Panc1 (cell line): ENCODE measurements at regions not wholly inside any gene's neighbourhood (a gene's known extent, or its start where the extent isn't known, plus 50 kb on each side); places are given as distances from the start of the nearest gene placed in this dataset.

ENCODE experiments used
- ATAC-seq: fragments of 200-7000 bp; cut with Tn5 transposase; 2 replicates; pipeline ENCODE4 v1.9.1; 2020; ENCODE audit warnings: mild to moderate bottlenecking, moderate library complexity
- BruUV-seq: library from RNA; stranded (reverse); fragments of 400-500 nt; replicated peaks from 2 replicates; lab custom pipeline; 2021; lab: Mats Ljungman, UMichigan
- CTCF ChIA-PET: fragments of 300-600 bp; sonication (Branson Sonifier 250); formaldehyde crosslinking; loops from one replicate; lab custom pipeline; 2022; ENCODE audit warnings: antibody characterized with exemption; lab: Charles Lee
- POLR2A ChIA-PET: fragments of 300-600 bp; sonication (Branson Sonifier 250); formaldehyde crosslinking; loops from one replicate; lab custom pipeline; 2022; ENCODE audit warnings: antibody characterized with exemption; lab: Charles Lee
- DNase-seq: peaks from one replicate; pipeline ENCODE4 v3.0.0-alpha.2; 2010; ENCODE audit warnings: low read depth, low spot score
- H3K27ac ChIP-seq: 2 replicates; pipeline ENCODE4 v1.5.1; 2011; ENCODE audit warnings: mild to moderate bottlenecking, low read length, inconsistent platforms
- H3K27me3 ChIP-seq: fragments of 200-500 bp; sonication (Bioruptor generic); 2 replicates; pipeline ENCODE4 v1.6.0; 2014; ENCODE audit warnings: low read length, inconsistent platforms; ENCODE audit not compliant: control insufficient read depth, insufficient read depth
- H3K36me3 ChIP-seq: fragments of 200-500 bp; sonication (Bioruptor generic); 2 replicates; pipeline ENCODE4 v1.5.1; 2014; ENCODE audit warnings: inconsistent platforms, mild to moderate bottlenecking, low read length, moderate library complexity; ENCODE audit not compliant: control insufficient read depth, insufficient read depth
- H3K4me1 ChIP-seq: 2 replicates; pipeline ENCODE4 v1.5.1; 2011; ENCODE audit warnings: inconsistent platforms, mild to moderate bottlenecking, low read length, moderate library complexity; ENCODE audit not compliant: control insufficient read depth, insufficient read depth
- H3K4me3 ChIP-seq, 2 experiments: 2 replicates each; pipeline ENCODE4 v1.5.1; 2011 to 2012; ENCODE audit warnings: low read depth in 2 of 2, low read length in 2 of 2, mild to moderate bottlenecking in 2 of 2, inconsistent platforms in 1 of 2, moderate library complexity in 1 of 2
- H3K9me3 ChIP-seq: fragments of 200-500 bp; sonication (Bioruptor generic); 2 replicates; pipeline ENCODE4 v1.5.1; 2014; ENCODE audit warnings: low read depth, mild to moderate bottlenecking, inconsistent platforms, low read length, moderate library complexity; ENCODE audit not compliant: control insufficient read depth, insufficient read depth
- POLR2AphosphoS5 ChIP-seq: IDR thresholded peaks from 2 replicates; pipeline ENCODE4 v1.6.1; 2012; ENCODE audit warnings: mild to moderate bottlenecking, low read depth, low read length, moderate library complexity
- SIN3A ChIP-seq: IDR thresholded peaks from 2 replicates; pipeline ENCODE4 v1.6.1; 2012; ENCODE audit warnings: low read depth, mild to moderate bottlenecking, low read length, moderate library complexity, borderline replicate concordance; ENCODE audit not compliant: insufficient read depth
- TCF7L2 ChIP-seq: IDR thresholded peaks from 2 replicates; pipeline ENCODE4 v1.6.1; 2011; ENCODE audit warnings: mild to moderate bottlenecking, low read depth, low read length, inconsistent platforms
- in situ Hi-C: cut with HindIII; loops from 2 replicates; pipeline ENCODE4 v1.10.0; 2016; ENCODE audit warnings: low sequenced_read_pairs, low pct_unique_long_range_greater_than_20kb
- intact Hi-C: fragments of 100-400 bp; cut with micrococcal nuclease; formaldehyde crosslinking; loops from one replicate; pipeline ENCODE4 v1.10.0; 2022; ENCODE audit not compliant: unreplicated experiment
- TF ChIP-seq, protein P1 (sequence below): fragments of 450-650 bp; IDR thresholded peaks from 2 replicates; pipeline ENCODE4 v1.5.1; 2017; ENCODE audit warnings: mild to moderate bottlenecking
- TF ChIP-seq, protein P2 (sequence below), 2 experiments: IDR thresholded peaks; 2 replicates each; pipeline ENCODE4 v1.6.1; 2011 to 2012; ENCODE audit warnings: low read depth in 2 of 2, control low read depth in 1 of 2, low read length in 1 of 2, mild to moderate bottlenecking in 1 of 2, moderate library complexity in 1 of 2; ENCODE audit not compliant: insufficient read depth in 1 of 2

DNA sequence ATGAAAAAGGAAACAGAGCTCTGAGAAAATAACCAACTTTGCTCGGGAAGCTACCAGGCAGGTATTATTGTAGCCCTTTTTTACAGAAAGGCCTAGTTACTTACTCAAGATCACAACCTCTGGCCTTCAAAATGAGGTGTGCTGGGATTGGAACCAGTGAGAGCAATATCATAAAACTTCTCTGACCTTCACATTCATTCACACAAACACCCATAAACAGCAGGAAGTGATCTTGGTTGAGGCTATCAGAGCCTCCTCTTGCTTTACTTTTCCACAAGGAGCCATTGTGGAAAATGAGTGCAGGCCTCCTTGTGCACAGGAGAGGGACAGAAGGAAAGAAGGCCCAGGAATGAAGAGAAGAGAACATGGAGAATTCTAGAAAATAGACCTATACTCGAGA, 204.5 kb upstream of the NPVF start:
- Histone ChIP-seq H3K4me1 (no peaks in the 10 kb centered on the region), H3K27me3 (no peaks in the 10 kb centered on the region; the same call in none of the 2 replicates), H3K4me3 (no peak overlapping the region), H3K27ac (no peak overlapping the region), H3K9me3 (no peaks in the 10 kb centered on the region), H3K36me3 (no peaks in the 10 kb centered on the region)
- ATAC-seq (no peak), DNase-seq (no peak)
- in situ Hi-C loops = no loop called here
- no TSS peak for BruUV-seq
- intact Hi-C loops = no loop called here
- ChIA-PET CTCF (no interaction called here), POLR2A (no interaction called here)
- TF ChIP-seq, protein P1, sequence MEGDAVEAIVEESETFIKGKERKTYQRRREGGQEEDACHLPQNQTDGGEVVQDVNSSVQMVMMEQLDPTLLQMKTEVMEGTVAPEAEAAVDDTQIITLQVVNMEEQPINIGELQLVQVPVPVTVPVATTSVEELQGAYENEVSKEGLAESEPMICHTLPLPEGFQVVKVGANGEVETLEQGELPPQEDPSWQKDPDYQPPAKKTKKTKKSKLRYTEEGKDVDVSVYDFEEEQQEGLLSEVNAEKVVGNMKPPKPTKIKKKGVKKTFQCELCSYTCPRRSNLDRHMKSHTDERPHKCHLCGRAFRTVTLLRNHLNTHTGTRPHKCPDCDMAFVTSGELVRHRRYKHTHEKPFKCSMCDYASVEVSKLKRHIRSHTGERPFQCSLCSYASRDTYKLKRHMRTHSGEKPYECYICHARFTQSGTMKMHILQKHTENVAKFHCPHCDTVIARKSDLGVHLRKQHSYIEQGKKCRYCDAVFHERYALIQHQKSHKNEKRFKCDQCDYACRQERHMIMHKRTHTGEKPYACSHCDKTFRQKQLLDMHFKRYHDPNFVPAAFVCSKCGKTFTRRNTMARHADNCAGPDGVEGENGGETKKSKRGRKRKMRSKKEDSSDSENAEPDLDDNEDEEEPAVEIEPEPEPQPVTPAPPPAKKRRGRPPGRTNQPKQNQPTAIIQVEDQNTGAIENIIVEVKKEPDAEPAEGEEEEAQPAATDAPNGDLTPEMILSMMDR = no peak
- no peak for TF ChIP-seq TCF7L2
- TF ChIP-seq SIN3A = no peak

DNA sequence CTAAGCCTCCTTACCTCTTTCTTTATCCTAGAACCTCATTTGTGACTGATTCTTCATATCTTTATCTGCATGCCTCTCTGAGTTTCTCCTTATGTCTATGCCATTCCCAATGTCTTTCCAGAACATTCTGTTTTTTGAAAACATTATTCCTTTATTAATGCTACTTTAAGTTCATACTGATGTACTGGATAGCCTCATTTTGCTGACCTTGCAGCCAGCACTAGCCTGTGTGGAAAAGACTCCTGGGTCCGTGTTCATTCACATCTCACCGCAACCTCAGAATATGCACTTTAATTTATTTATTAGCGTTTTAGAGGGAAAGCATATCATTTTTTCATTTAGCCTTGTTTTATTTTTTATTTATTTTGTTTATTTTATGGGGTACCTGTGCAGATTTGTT, 208.1 kb upstream of the NPVF start:
- no TSS peak for BruUV-seq
- Histone ChIP-seq H3K27ac (no peak overlapping the region), H3K27me3 (no peaks in the 10 kb centered on the region), H3K4me3 (no peak overlapping the region), H3K4me1 (no peaks in the 10 kb centered on the region), H3K36me3 (no peaks in the 10 kb centered on the region), H3K9me3 (no peaks in the 10 kb centered on the region)
- ATAC-seq = no peak
- TF ChIP-seq, protein P1 = no peak
- TF ChIP-seq SIN3A (no peak), POLR2AphosphoS5 (no peak), TCF7L2 (no peak)
- TF ChIP-seq, protein P2, sequence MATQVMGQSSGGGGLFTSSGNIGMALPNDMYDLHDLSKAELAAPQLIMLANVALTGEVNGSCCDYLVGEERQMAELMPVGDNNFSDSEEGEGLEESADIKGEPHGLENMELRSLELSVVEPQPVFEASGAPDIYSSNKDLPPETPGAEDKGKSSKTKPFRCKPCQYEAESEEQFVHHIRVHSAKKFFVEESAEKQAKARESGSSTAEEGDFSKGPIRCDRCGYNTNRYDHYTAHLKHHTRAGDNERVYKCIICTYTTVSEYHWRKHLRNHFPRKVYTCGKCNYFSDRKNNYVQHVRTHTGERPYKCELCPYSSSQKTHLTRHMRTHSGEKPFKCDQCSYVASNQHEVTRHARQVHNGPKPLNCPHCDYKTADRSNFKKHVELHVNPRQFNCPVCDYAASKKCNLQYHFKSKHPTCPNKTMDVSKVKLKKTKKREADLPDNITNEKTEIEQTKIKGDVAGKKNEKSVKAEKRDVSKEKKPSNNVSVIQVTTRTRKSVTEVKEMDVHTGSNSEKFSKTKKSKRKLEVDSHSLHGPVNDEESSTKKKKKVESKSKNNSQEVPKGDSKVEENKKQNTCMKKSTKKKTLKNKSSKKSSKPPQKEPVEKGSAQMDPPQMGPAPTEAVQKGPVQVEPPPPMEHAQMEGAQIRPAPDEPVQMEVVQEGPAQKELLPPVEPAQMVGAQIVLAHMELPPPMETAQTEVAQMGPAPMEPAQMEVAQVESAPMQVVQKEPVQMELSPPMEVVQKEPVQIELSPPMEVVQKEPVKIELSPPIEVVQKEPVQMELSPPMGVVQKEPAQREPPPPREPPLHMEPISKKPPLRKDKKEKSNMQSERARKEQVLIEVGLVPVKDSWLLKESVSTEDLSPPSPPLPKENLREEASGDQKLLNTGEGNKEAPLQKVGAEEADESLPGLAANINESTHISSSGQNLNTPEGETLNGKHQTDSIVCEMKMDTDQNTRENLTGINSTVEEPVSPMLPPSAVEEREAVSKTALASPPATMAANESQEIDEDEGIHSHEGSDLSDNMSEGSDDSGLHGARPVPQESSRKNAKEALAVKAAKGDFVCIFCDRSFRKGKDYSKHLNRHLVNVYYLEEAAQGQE (IDR thresholded peaks at IDR 0.05; ENCODE audit: insufficient read depth in 1 of 2, low read depth in 2 of 2, low read length in 1 of 2) = no peak
- DNase-seq = no peak
- CTCF ChIA-PET = no interaction called here
- POLR2A ChIA-PET = no interaction called here
- in situ Hi-C loops (no loop called here), intact Hi-C loops (no loop called here)
